ENCODE measurements at regions not wholly inside any gene's neighbourhood (a gene's known extent, or its start where the extent isn't known, plus 50 kb on each side); places are given as distances from the start of the nearest gene placed in this dataset.

DNA sequence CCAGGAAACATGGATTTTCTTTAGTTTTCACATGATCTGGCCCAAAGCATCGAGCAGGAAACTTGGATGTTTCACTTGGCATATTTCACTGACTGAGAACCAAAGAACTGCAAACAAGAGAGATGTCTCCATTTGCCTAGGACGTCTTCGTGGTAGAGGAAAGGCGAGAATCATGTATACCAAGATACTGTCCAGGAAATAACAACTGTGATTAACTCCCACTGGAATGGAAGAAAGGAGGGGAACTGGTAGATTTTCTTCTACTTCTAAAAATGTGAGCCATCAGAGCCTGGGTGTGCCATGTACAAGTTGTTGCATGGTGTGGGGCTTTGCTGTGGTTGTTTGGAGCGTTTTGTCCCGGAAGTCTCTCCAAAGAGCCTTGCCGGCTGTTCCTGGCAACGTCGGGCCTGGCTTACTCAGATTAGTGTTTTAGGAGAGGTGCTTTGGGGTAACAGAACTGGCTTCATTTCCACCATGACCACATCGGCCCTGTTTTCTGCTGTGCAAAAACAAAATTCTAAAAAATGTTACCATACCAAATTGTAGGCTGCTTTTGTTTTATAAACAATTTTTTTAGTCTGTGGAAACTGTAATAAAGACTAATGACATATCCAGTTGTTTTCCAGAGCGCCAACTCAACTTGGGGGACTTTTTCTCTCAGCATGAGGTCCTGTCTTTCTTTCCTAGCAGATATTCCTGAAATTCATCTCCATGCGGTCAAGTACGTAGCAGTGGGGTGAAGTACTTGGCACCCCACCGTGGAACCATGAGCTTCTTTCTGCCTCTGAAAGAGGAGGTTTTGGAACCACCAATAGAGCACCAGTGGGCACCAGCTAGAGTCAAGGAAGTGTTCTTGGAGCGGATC is 118.3 kb downstream of the TM2D1 start:
- TF ChIP-seq, protein P1, sequence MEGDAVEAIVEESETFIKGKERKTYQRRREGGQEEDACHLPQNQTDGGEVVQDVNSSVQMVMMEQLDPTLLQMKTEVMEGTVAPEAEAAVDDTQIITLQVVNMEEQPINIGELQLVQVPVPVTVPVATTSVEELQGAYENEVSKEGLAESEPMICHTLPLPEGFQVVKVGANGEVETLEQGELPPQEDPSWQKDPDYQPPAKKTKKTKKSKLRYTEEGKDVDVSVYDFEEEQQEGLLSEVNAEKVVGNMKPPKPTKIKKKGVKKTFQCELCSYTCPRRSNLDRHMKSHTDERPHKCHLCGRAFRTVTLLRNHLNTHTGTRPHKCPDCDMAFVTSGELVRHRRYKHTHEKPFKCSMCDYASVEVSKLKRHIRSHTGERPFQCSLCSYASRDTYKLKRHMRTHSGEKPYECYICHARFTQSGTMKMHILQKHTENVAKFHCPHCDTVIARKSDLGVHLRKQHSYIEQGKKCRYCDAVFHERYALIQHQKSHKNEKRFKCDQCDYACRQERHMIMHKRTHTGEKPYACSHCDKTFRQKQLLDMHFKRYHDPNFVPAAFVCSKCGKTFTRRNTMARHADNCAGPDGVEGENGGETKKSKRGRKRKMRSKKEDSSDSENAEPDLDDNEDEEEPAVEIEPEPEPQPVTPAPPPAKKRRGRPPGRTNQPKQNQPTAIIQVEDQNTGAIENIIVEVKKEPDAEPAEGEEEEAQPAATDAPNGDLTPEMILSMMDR (IDR thresholded peaks at IDR 0.05), result no peak
- TF ChIP-seq EP300 (IDR thresholded peaks at IDR 0.05), result peak in 1 of 4 donors; percentile 19

Data from upper lobe of left lung (tissue), 4 donors.